ENCODE measurements at regions not wholly inside any gene's neighbourhood (a gene's known extent, or its start where the extent isn't known, plus 50 kb on each side); places are given as distances from the start of the nearest gene placed in this dataset.

DNA sequence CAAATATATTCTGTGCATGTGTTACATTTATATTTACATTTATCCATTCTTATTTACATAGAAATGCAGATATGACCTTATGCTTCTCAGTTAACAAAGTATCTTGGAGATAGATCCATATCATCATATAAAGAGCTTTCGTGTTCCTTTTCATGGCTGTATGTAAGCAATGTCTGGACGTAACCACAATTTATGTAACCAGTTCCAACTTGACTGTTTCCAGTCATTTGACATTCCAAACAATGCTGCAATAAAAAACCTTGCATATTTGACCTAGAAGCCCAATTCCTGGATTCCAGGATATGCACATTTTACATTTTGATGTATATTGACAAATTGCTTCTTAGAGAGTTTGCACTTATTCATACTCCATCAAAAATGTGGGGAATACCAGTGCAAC, 113.7 kb upstream of the F13A1 start:
- no peak for DNase-seq (ENCODE audit: low read depth, low spot score)

GRCh38 chr6:6434723-6435122, 114.3 kb upstream of the F13A1 start:
- DNase-seq (ENCODE audit: low read depth, low spot score) (no peak), ATAC-seq (no peak)
- POLR2A ChIA-PET, result no interaction called here
- no peaks in the 10 kb centered on the region for H3K27me3 ChIP-seq (ENCODE audit: control insufficient read depth, insufficient read depth, low read length)
- intact Hi-C loops (cut with micrococcal nuclease; ENCODE audit: unreplicated experiment), result no loop called here
- H3K4me3 ChIP-seq (ENCODE audit: low read depth in 2 of 2, low read length in 2 of 2), result no peak overlapping the region
- no peaks in the 10 kb centered on the region for H3K9me3 ChIP-seq (ENCODE audit: control insufficient read depth, insufficient read depth, low read depth, low read length)
- BruUV-seq (replicated peaks), result no TSS peak
- H3K27ac ChIP-seq (ENCODE audit: low read length), result no peak overlapping the region
- in situ Hi-C loops (cut with HindIII; ENCODE audit: low pct_unique_long_range_greater_than_20kb, low sequenced_read_pairs), result no loop called here
- H3K36me3 ChIP-seq (ENCODE audit: control insufficient read depth, insufficient read depth, low read length), result no peaks in the 10 kb centered on the region
- CTCF ChIA-PET, result no interaction called here
- TF ChIP-seq SIN3A (IDR thresholded peaks at IDR 0.05; ENCODE audit: borderline replicate concordance, insufficient read depth, low read depth, low read length), result no peak
- TF ChIP-seq POLR2AphosphoS5 (IDR thresholded peaks at IDR 0.05; ENCODE audit: low read depth, low read length), result no peak
- no peak for TF ChIP-seq TCF7L2 (IDR thresholded peaks at IDR 0.05; ENCODE audit: low read depth, low read length)
- TF ChIP-seq, protein P1, sequence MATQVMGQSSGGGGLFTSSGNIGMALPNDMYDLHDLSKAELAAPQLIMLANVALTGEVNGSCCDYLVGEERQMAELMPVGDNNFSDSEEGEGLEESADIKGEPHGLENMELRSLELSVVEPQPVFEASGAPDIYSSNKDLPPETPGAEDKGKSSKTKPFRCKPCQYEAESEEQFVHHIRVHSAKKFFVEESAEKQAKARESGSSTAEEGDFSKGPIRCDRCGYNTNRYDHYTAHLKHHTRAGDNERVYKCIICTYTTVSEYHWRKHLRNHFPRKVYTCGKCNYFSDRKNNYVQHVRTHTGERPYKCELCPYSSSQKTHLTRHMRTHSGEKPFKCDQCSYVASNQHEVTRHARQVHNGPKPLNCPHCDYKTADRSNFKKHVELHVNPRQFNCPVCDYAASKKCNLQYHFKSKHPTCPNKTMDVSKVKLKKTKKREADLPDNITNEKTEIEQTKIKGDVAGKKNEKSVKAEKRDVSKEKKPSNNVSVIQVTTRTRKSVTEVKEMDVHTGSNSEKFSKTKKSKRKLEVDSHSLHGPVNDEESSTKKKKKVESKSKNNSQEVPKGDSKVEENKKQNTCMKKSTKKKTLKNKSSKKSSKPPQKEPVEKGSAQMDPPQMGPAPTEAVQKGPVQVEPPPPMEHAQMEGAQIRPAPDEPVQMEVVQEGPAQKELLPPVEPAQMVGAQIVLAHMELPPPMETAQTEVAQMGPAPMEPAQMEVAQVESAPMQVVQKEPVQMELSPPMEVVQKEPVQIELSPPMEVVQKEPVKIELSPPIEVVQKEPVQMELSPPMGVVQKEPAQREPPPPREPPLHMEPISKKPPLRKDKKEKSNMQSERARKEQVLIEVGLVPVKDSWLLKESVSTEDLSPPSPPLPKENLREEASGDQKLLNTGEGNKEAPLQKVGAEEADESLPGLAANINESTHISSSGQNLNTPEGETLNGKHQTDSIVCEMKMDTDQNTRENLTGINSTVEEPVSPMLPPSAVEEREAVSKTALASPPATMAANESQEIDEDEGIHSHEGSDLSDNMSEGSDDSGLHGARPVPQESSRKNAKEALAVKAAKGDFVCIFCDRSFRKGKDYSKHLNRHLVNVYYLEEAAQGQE (IDR thresholded peaks at IDR 0.05; ENCODE audit: insufficient read depth in 1 of 2, low read depth in 2 of 2, low read length in 1 of 2), result no peak
- TF ChIP-seq, protein P2, sequence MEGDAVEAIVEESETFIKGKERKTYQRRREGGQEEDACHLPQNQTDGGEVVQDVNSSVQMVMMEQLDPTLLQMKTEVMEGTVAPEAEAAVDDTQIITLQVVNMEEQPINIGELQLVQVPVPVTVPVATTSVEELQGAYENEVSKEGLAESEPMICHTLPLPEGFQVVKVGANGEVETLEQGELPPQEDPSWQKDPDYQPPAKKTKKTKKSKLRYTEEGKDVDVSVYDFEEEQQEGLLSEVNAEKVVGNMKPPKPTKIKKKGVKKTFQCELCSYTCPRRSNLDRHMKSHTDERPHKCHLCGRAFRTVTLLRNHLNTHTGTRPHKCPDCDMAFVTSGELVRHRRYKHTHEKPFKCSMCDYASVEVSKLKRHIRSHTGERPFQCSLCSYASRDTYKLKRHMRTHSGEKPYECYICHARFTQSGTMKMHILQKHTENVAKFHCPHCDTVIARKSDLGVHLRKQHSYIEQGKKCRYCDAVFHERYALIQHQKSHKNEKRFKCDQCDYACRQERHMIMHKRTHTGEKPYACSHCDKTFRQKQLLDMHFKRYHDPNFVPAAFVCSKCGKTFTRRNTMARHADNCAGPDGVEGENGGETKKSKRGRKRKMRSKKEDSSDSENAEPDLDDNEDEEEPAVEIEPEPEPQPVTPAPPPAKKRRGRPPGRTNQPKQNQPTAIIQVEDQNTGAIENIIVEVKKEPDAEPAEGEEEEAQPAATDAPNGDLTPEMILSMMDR (IDR thresholded peaks at IDR 0.05), result no peak
- H3K4me1 ChIP-seq (ENCODE audit: control insufficient read depth, insufficient read depth, low read length), result no peaks in the 10 kb centered on the region

More for the DNA sequence above, 113.7 kb upstream of the F13A1 start:
- in situ Hi-C loops (cut with HindIII; ENCODE audit: low pct_unique_long_range_greater_than_20kb, low sequenced_read_pairs) (no loop called here), intact Hi-C loops (cut with micrococcal nuclease; ENCODE audit: unreplicated experiment) (no loop called here)
- Histone ChIP-seq H3K27ac (ENCODE audit: low read length) (no peak overlapping the region), H3K4me1 (ENCODE audit: control insufficient read depth, insufficient read depth, low read length) (no peaks in the 10 kb centered on the region), H3K36me3 (ENCODE audit: control insufficient read depth, insufficient read depth, low read length) (no peaks in the 10 kb centered on the region), H3K4me3 (ENCODE audit: low read depth in 2 of 2, low read length in 2 of 2) (no peak overlapping the region), H3K27me3 (ENCODE audit: control insufficient read depth, insufficient read depth, low read length) (no peaks in the 10 kb centered on the region), H3K9me3 (ENCODE audit: control insufficient read depth, insufficient read depth, low read depth, low read length) (no peaks in the 10 kb centered on the region)
- ChIA-PET POLR2A (no interaction called here), CTCF (no interaction called here)
- TF ChIP-seq SIN3A (IDR thresholded peaks at IDR 0.05; ENCODE audit: borderline replicate concordance, insufficient read depth, low read depth, low read length) (no peak), POLR2AphosphoS5 (IDR thresholded peaks at IDR 0.05; ENCODE audit: low read depth, low read length) (no peak), TCF7L2 (IDR thresholded peaks at IDR 0.05; ENCODE audit: low read depth, low read length) (no peak)
- TF ChIP-seq, protein P2 (IDR thresholded peaks at IDR 0.05), result no peak
- TF ChIP-seq, protein P1 (IDR thresholded peaks at IDR 0.05; ENCODE audit: insufficient read depth in 1 of 2, low read depth in 2 of 2, low read length in 1 of 2), result no peak
- no TSS peak for BruUV-seq (replicated peaks)
- no peak for ATAC-seq
